Activated CD8-positive, alpha-beta T cell treated with anti-CD3 and anti-CD28 coated beads for 36 hours (primary cell): ENCODE measurements at regions not wholly inside any gene's neighbourhood (a gene's known extent, or its start where the extent isn't known, plus 50 kb on each side); places are given as distances from the start of the nearest gene placed in this dataset.

Source experiments
- ATAC-seq: fragments of 200-7000 bp; cut with Tn5 transposase; one replicate; pipeline ENCODE4 v1.10.0; 2021; ENCODE audit warnings: mild to moderate bottlenecking, moderate library complexity
- CTCF ChIA-PET: fragments of 350-600 bp; sonication (Branson Sonifier 250); formaldehyde crosslinking; loops from one replicate; lab custom pipeline; 2021; ENCODE audit warnings: antibody characterized with exemption; lab: Charles Lee
- POLR2A ChIA-PET: fragments of 350-600 bp; sonication (Branson Sonifier 250); formaldehyde crosslinking; loops from one replicate; lab custom pipeline; 2021; ENCODE audit warnings: antibody characterized with exemption; lab: Charles Lee
- DNase-seq: peaks from one replicate; pipeline ENCODE4 v3.0.0-alpha.2; 2020
- H3K27ac Mint-ChIP-seq: one replicate; pipeline ENCODE4 v1.8.0; 2021; ENCODE audit warnings: mild to moderate bottlenecking, mixed read lengths
- H3K27me3 Mint-ChIP-seq: one replicate; pipeline ENCODE4 v1.8.0; 2021; ENCODE audit warnings: mixed read lengths
- H3K36me3 Mint-ChIP-seq: one replicate; pipeline ENCODE4 v1.8.0; 2021; ENCODE audit warnings: low read depth, mixed read lengths
- H3K4me1 Mint-ChIP-seq: one replicate; pipeline ENCODE4 v1.8.0; 2021; ENCODE audit warnings: low read depth, mixed read lengths
- H3K4me3 Mint-ChIP-seq: one replicate; pipeline ENCODE4 v1.8.0; 2021; ENCODE audit warnings: mild to moderate bottlenecking, moderate library complexity, mixed read lengths
- H3K9me3 Mint-ChIP-seq: one replicate; pipeline ENCODE4 v1.8.0; 2021; ENCODE audit warnings: mixed read lengths
- CTCF ChIP-seq: fragments of 200-600 bp; IDR thresholded peaks from one replicate; pipeline ENCODE4 v1.8.0; 2022; ENCODE audit warnings: antibody characterized with exemption, mild to moderate bottlenecking
- intact Hi-C: fragments of 100-400 bp; cut with micrococcal nuclease; formaldehyde crosslinking; loops from one replicate; pipeline ENCODE4 v1.10.0; 2022

- ChIA-PET CTCF (no interaction called here), POLR2A (no interaction called here)
- no peaks in the 10 kb centered on the region for H3K9me3 Mint-ChIP-seq
- no peaks in the 10 kb centered on the region for H3K27me3 Mint-ChIP-seq
- intact Hi-C loops, result no loop called here
- H3K4me1 Mint-ChIP-seq, result no peaks in the 10 kb centered on the region
- H3K36me3 Mint-ChIP-seq, result no peaks in the 10 kb centered on the region
- no peak overlapping the region for H3K4me3 Mint-ChIP-seq
- ATAC-seq, result no peak
- no peak overlapping the region for H3K27ac Mint-ChIP-seq
- TF ChIP-seq CTCF, result no peak
- DNase-seq, result no peak
Observed at GRCh38 chr6:163922562-163922961, 508.0 kb downstream of the QKI start.

- no peak for DNase-seq
- no peak overlapping the region for H3K27ac Mint-ChIP-seq
- H3K27me3 Mint-ChIP-seq, result no peaks in the 10 kb centered on the region
- ATAC-seq, result no peak
- H3K9me3 Mint-ChIP-seq, result no peaks in the 10 kb centered on the region
- POLR2A ChIA-PET, result no interaction called here
- H3K36me3 Mint-ChIP-seq, result no peaks in the 10 kb centered on the region
- H3K4me3 Mint-ChIP-seq, result no peak overlapping the region
- CTCF ChIA-PET, result no interaction called here
- TF ChIP-seq CTCF, result no peak
- H3K4me1 Mint-ChIP-seq, result no peaks in the 10 kb centered on the region
- intact Hi-C loops, result no loop called here
Observed at GRCh38 chr6:163919652-163920051, 505.1 kb downstream of the QKI start.

- ChIA-PET CTCF (no interaction called here), POLR2A (no interaction called here)
- Mint-ChIP-seq H3K4me1 (no peaks in the 10 kb centered on the region), H3K36me3 (no peaks in the 10 kb centered on the region), H3K27ac (no peak overlapping the region), H3K27me3 (no peaks in the 10 kb centered on the region), H3K4me3 (no peak overlapping the region), H3K9me3 (no peaks in the 10 kb centered on the region)
- intact Hi-C loops, result no loop called here
- no peak for TF ChIP-seq CTCF
- ATAC-seq (no peak), DNase-seq (no peak)
Observed at GRCh38 chr6:163916315-163917081, 502.0 kb downstream of the QKI start.

GRCh38 chr6:163915131-163915530 lies 500.6 kb downstream of the QKI start:
- ChIA-PET CTCF (no interaction called here), POLR2A (no interaction called here)
- no peak for DNase-seq
- Mint-ChIP-seq H3K4me3 (no peak overlapping the region), H3K9me3 (no peaks in the 10 kb centered on the region), H3K27me3 (peaks cover 7% of the 10 kb centered on the region), H3K4me1 (no peaks in the 10 kb centered on the region), H3K27ac (no peak overlapping the region), H3K36me3 (no peaks in the 10 kb centered on the region)
- intact Hi-C loops, result no loop called here
- no peak for ATAC-seq
- no peak for TF ChIP-seq CTCF

GRCh38 chr6:163913045-163913444 lies 498.5 kb downstream of the QKI start:
- Mint-ChIP-seq H3K27ac (no peak overlapping the region), H3K27me3 (peaks cover 7% of the 10 kb centered on the region), H3K4me1 (no peaks in the 10 kb centered on the region), H3K9me3 (no peaks in the 10 kb centered on the region), H3K36me3 (no peaks in the 10 kb centered on the region), H3K4me3 (no peak overlapping the region)
- no peak for TF ChIP-seq CTCF
- CTCF ChIA-PET, result no interaction called here
- no peak for ATAC-seq
- no peak for DNase-seq
- POLR2A ChIA-PET, result no interaction called here
- intact Hi-C loops, result no loop called here
